Loucy (cell line): ENCODE measurements at regions not wholly inside any gene's neighbourhood (a gene's known extent, or its start where the extent isn't known, plus 50 kb on each side); places are given as distances from the start of the nearest gene placed in this dataset.

Experiments
- EZH2phosphoT487 ChIP-seq: fragments of 200-600 bp; IDR thresholded peaks from 2 replicates; pipeline ENCODE4 v1.6.1; 2018; ENCODE audit warnings: antibody characterized with exemption, mild to moderate bottlenecking, moderate library complexity, borderline replicate concordance
- TF ChIP-seq, protein P1 (sequence below): fragments of 200-600 bp; sonication (generic); conservative IDR thresholded peaks from 2 replicates; pipeline ENCODE4 v1.5.1; 2014; ENCODE audit warnings: mild to moderate bottlenecking, antibody characterized with exemption, low read length

DNA sequence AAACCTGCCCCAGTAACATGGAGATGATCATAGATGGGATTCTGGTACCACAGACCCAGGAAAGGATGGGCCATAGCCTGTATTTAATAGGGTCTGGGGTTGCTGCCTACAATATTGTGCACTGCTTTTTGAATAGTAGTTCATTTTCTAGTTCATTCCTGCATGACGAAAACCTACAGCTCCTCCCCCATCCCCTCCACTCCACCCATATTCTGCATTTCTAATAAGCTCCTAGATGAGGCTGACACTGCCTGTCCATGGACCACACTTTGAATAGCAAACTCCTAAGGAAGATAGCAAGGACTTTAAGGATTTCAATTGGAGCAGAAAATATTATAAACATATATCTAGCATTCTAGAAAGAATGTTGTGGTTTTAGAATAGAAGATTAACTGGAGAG is 75.5 kb downstream of the ISOC1 start:
- TF ChIP-seq, protein P1, sequence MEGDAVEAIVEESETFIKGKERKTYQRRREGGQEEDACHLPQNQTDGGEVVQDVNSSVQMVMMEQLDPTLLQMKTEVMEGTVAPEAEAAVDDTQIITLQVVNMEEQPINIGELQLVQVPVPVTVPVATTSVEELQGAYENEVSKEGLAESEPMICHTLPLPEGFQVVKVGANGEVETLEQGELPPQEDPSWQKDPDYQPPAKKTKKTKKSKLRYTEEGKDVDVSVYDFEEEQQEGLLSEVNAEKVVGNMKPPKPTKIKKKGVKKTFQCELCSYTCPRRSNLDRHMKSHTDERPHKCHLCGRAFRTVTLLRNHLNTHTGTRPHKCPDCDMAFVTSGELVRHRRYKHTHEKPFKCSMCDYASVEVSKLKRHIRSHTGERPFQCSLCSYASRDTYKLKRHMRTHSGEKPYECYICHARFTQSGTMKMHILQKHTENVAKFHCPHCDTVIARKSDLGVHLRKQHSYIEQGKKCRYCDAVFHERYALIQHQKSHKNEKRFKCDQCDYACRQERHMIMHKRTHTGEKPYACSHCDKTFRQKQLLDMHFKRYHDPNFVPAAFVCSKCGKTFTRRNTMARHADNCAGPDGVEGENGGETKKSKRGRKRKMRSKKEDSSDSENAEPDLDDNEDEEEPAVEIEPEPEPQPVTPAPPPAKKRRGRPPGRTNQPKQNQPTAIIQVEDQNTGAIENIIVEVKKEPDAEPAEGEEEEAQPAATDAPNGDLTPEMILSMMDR, result no peak
- TF ChIP-seq EZH2phosphoT487, result no peak
